ENCODE measurements at regions not wholly inside any gene's neighbourhood (a gene's known extent, or its start where the extent isn't known, plus 50 kb on each side); places are given as distances from the start of the nearest gene placed in this dataset.

GRCh38 chr13:111862836-111863815 lies 203.8 kb upstream of the SOX1 start:
- DNase-seq, result no peak

GRCh38 chr13:111864566-111864965 lies 202.4 kb upstream of the SOX1 start:
- no peak for DNase-seq

- DNase-seq, result no peak
Observed at GRCh38 chr13:111865046-111865445, 201.9 kb upstream of the SOX1 start.

GRCh38 chr13:111865826-111866225 lies 201.1 kb upstream of the SOX1 start:
- DNase-seq, result no peak

GRCh38 chr13:111866731-111867245 lies 200.2 kb upstream of the SOX1 start:
- DNase-seq, result no peak

GRCh38 chr13:111867657-111868056 lies 199.3 kb upstream of the SOX1 start:
- DNase-seq, result no peak

- no peak for DNase-seq
Observed at GRCh38 chr13:111868716-111869115, 198.2 kb upstream of the SOX1 start.

GRCh38 chr13:111872475-111873150 lies 194.3 kb upstream of the SOX1 start:
- DNase-seq, result no peak

- DNase-seq, result no peak
Observed at GRCh38 chr13:111873676-111874178, 193.2 kb upstream of the SOX1 start.

GRCh38 chr13:111874981-111875380 lies 192.0 kb upstream of the SOX1 start:
- no peak for DNase-seq

- DNase-seq, result no peak
Observed at GRCh38 chr13:111875915-111876314, 191.0 kb upstream of the SOX1 start.

GRCh38 chr13:111876506-111876905 lies 190.4 kb upstream of the SOX1 start:
- no peak for DNase-seq

GRCh38 chr13:111877906-111878305 lies 189.0 kb upstream of the SOX1 start:
- no peak for DNase-seq

- no peak for DNase-seq
Observed at GRCh38 chr13:111879719-111880118, 187.2 kb upstream of the SOX1 start.

- DNase-seq, result no peak
Observed at GRCh38 chr13:111880185-111880584, 186.8 kb upstream of the SOX1 start.

GRCh38 chr13:111881700-111882099 lies 185.2 kb upstream of the SOX1 start:
- DNase-seq, result no peak

- DNase-seq, result no peak
Observed at GRCh38 chr13:111882351-111882750, 184.6 kb upstream of the SOX1 start.

- no peak for DNase-seq
Observed at GRCh38 chr13:111883571-111884343, 183.2 kb upstream of the SOX1 start.

- no peak for DNase-seq
Observed at GRCh38 chr13:111886217-111886945, 180.6 kb upstream of the SOX1 start.

- peak in 17 of 51 donors; percentile 25 to 78 (median 36) for DNase-seq
Observed at GRCh38 chr13:111893071-111893606, 173.8 kb upstream of the SOX1 start.

Data from hypothalamus (tissue), 51 donors.